ENCODE measurements at regions not wholly inside any gene's neighbourhood (a gene's known extent, or its start where the extent isn't known, plus 50 kb on each side); places are given as distances from the start of the nearest gene placed in this dataset.

DNA sequence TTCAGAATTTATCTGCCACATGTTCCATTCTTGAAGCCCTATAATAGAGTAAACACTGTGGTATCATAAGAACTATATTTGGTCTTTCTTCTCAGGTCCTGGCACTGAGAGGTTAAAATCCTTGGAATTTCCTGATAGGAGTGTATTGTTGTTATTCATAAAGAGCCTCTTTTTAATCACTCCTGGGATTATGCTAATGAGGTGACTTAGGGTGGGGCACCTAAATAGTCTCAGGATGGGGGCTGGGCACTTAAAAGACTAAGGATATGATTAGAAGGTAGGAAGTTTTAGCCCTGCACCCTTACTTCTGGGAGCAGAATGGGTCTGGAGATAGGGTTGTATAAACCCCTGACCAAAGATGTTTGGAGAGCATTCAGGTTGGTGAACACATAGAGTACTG lies 755.2 kb upstream of the TENM4 start:
- no peak for TF ChIP-seq CTCF (IDR thresholded peaks at IDR 0.05)
- no peak for TF ChIP-seq POLR2A (IDR thresholded peaks at IDR 0.05)
